PC-9 (cell line): ENCODE measurements at regions not wholly inside any gene's neighbourhood (a gene's known extent, or its start where the extent isn't known, plus 50 kb on each side); places are given as distances from the start of the nearest gene placed in this dataset.

ENCODE experiments used
- CTCF ChIP-seq: fragments of 200-600 bp; sonication (generic); conservative IDR thresholded peaks from 2 replicates; pipeline ENCODE4 v1.6.1; 2017; ENCODE audit warnings: mixed run types, antibody characterized with exemption, mild to moderate bottlenecking, moderate library complexity
- EZH2 ChIP-seq: fragments of 200-600 bp; sonication (generic); IDR thresholded peaks from 2 replicates; pipeline ENCODE4 v1.8.0; 2017; ENCODE audit warnings: antibody characterized with exemption, low read depth

- TF ChIP-seq CTCF (no peak), EZH2 (no peak)
These were observed 225.1 kb downstream of the SNRPN start for GRCh38 chr15:25179673-25180511.
